GM18858 (cell line): ENCODE measurements at regions not wholly inside any gene's neighbourhood (a gene's known extent, or its start where the extent isn't known, plus 50 kb on each side); places are given as distances from the start of the nearest gene placed in this dataset.

Source experiments
- ATAC-seq: cut with Tn5 transposase; IDR thresholded peaks from one replicate; pipeline ENCODE4 v1.9.1; 2021; ENCODE audit not compliant: unreplicated experiment

DNA sequence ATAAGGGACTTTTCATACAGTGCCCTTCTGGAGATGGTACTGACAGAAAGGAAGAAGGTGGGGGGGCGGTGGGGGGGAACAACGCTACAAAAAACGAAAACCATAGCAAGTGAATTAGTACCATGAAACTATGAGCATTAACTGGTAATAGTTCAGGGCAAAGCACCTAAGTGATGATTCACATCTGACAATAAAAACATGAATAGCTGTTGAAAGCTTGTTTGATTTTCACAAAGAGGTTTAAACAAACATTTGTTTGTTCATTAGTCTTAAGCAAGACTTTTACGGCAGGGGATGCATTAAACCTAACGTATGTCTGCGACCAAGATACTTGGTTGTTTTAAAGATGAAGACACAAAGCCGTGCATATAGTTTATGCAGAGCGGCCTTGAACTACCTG, 177.5 kb downstream of the LMO4 start:
- no peak for ATAC-seq

- no peak for ATAC-seq
Observed at GRCh38 chr1:87508247-87508787, 179.6 kb downstream of the LMO4 start.

DNA sequence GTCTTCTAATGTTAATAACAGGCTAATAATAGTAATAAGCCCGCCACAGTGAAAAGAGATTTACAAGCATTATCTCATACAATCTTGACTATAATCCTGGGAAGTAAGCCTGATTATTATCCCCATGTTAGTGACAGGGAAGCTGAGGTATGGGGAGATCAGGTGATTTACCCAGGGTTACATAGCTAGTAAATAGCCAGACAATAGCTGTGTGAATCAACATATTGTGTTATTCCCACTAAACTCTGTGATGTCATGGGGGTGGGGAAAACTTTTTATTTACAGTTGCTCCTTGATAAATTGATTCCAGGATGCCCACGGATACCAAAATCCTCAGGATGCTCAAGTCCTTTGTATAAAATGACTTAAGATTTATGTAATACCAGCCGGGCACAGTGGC, 181.9 kb downstream of the LMO4 start:
- ATAC-seq, result no peak

DNA sequence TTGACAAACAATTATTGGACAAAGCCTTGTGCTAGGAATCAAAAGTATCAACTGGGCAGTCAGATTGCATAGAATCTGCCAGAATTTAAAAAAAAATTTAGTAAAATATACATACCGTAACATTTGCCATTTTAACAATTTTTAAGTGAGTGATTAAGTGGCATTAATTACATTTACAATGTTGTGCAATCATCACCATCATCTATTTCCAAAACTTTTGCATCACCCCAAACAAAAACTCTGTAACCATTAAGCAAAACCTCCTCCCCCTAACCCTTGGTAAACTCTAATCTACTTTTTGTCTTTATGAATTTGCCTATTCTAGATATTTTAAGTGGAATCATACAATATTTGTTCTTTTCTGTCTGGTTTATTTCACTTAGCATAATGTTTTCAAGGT, 182.8 kb downstream of the LMO4 start:
- no peak for ATAC-seq

DNA sequence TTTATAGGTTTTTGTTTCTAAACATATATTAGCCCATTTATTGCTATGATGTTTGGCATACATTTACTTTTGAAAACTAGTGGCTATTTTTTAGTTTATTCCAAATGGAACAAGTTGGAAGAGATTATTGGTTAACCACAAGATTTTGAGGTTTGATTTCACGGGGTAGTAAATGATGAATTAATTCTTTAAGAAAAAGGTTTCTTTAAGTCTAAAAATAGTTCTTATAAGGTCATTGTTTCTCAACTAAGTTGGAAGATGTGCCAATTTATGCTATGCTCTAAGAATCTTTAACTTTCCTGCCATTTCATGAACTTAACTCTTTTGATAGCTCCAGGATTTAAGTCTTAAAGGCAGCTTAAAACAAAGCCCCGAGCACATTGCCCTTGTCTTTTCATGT, 183.8 kb downstream of the LMO4 start:
- ATAC-seq, result no peak

GRCh38 chr1:87513255-87513654, 184.6 kb downstream of the LMO4 start:
- no peak for ATAC-seq

DNA sequence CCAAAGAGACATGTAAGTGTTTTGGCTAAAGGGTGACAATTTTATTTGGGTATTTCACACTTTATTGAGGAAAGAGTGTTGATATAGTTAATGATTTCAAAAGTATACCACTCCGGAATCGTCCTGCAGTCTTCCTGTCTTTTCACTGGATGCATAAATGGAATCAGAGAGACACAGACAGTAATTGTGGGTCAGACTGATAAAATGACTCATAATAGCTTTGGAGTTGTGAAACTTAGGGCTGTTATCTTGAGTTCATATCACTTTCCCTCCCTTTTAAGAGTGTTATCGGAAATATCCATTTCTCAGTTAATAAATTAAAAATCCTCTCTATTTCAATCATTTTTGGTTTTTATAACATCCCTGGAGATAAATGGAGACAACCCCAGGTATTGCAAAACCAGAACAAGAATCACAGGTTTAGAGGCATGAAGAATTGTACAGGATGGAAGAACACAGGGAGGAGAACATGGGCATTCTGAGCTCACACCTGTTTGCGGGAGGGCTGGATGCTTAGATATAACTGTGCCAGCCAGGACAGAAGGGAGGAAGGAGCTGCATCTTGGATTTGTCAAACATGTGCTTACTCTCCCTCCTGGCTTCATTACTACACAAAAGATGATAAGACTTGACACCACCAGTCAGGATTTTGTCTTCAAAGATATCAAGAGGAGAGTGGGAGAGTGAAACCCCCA, 185.4 kb downstream of the LMO4 start:
- no peak for ATAC-seq

DNA sequence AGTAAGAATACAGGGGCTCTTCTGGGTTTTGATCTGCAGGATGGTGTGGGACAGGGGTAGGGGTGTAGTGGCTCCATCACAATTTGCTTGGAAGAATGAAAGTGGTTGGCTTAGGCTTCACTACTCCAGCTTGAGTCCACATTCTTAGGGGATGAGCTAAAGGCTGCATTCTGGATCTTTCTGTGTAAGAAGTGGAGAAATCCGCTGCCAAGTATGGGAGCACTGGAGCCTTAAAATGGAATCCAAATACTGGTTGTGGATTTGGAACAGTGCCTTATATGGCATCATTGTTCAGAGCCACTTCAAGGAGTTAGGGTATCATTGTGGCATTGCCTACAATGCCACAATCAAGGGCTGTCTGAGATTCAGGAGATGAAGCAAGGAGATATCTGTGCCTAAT, 187.1 kb downstream of the LMO4 start:
- no peak for ATAC-seq

DNA sequence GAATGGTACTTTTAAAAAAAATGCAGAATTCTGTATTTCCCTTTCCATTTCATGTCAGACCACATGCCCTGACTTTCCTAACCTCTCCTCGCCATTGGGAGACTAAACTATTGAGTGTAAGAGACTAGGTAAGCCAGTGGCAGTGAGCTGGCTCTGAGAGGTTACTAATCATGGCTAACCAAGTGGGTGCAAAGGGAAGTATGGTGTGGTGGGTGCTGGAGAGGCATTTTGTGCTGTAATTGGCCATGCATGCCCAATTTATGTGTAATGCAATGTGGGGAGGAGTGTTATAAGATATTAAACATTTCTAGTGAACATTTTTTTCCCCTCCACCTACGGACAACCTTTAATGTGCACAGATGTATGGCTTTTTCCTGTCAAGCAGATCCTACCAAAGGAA, 190.1 kb downstream of the LMO4 start:
- no peak for ATAC-seq

GRCh38 chr1:87521452-87521851, 192.8 kb downstream of the LMO4 start:
- no peak for ATAC-seq

DNA sequence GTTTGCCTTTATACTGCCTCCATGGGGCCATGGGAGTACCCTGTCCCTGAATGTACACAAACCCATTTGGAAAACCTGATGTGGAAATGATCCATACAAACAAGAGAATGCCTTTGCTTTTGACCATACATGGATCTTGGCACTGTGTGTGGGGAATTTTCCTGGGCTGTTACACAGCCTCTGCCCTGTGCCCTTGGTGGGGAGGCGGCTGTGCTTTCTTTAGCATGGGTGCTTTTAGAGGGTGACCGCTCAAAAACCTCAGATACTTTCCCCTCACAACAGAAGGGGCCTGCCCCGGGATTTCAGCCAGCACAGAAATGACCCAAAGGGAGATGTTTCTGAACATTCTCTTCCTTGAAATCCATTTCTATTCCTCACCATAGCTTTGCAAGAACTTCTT, 194.8 kb downstream of the LMO4 start:
- ATAC-seq, result no peak

- no peak for ATAC-seq
Observed at GRCh38 chr1:87524021-87524754, 195.5 kb downstream of the LMO4 start.

DNA sequence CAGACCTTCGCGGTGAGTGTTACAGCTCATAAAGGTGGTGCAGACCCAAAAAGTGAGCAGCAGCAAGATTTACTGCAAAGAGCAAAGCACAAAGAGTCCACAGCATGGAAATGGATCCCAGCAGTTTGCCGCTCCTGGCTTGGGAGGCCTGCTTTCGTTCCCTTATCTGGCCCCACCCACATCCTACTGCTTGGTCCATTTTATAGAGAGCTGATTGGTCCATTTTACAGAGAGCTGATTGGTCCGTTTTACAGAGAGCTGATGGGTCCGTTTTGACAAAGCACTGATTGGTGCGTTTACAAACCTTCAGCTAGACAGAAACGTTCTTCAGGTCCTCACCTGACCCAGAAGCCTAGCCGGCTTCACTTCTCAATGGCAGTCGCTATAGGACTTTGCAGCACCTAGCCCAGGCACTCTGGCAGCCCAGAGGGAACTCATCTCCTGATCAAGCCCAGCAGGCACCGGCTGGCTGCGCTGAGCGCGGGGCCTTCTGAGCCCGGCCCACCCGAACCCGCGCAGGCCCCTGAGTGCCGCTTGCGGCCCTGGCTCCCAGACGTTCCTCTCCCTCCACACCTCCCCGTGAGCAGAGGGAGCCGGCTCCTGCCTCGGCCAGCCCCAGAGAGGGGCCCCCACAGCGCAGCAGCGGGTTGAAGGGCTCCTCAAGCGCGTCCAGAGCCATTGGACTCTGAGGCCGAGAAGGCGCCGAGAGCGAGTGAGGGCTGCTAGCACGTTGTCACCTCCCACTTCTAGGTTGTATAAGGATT, 200.3 kb downstream of the LMO4 start:
- no peak for ATAC-seq

DNA sequence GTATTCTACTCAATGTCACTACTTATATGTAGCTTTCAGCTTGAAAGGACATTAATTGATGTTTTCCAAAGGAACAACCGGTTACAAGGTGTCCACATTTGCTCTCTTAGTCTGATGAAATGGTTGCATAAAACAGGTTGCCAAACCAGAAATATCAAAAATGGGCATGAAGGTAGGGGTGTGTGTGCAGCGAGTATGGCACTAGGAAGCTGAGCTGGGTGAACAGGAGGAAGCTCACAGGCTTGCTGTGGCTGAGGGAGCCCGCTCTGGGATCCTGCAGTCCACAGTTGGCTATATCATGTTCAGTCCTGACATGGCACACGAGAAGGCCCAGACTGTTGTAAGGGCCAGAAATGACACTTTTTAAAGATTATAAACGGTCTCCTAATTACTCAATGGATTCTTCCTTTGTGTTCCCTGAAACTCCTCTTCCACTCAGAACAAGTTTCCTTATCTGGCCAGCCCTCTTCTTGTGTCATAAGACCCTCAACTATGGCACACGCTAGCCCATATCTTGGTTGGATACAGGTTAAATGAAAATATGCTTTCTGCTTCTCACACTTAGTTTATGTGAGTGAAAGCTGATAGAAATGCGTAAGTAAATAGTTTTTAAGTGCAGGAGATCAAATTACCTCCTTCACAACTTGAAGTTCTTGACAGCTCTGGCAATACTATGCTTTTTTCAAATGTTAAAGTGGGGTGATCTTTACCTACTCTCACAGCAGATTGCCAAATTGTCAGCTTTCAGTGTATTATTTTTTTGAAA, 201.5 kb downstream of the LMO4 start:
- no peak for ATAC-seq

- no peak for ATAC-seq
Observed at GRCh38 chr1:87535551-87535950, 206.9 kb downstream of the LMO4 start.

- ATAC-seq, result no peak
Observed at GRCh38 chr1:87539147-87539546, 210.5 kb downstream of the LMO4 start.

DNA sequence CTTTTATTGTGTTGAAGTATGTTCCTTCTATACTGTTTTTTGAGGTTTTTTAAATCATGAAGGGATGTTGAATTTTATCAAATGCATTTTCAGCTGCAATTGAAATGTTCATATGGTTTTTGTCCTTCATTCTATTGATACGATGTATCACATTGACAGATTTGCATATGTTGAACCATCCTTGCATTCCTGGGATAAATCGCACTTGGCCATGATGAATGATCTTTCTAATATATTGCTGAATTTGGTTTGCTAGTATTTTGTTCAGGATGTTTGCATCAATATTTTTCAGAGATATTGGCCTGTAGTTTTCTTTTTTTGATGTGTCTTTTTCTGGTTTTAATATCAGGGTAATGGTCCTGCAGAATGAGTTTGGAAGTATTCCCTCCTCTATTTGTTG, 214.0 kb downstream of the LMO4 start:
- no peak for ATAC-seq

DNA sequence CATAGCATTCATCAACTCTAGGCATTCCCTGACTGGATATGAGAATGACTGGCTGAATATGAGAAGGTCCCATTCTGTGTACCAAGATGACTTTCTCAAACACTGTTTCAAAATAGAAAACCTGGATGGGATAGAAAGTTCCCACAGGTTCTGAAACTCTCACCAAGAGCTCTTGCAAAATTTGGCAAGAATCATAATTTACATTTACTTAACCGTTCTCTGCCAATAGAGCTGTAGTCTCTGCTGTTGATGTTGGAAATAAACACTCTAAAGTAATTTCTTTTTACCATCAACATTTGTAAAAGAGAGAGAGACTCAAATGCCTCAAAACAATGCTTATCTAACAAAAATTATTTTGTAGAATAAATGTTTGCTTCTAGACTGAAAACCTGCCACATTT, 221.1 kb downstream of the LMO4 start:
- ATAC-seq, result no peak

- ATAC-seq, result no peak
Observed at GRCh38 chr1:87553511-87553910, 224.8 kb downstream of the LMO4 start.

- ATAC-seq, result no peak
Observed at GRCh38 chr1:87555366-87555765, 226.7 kb downstream of the LMO4 start.

DNA sequence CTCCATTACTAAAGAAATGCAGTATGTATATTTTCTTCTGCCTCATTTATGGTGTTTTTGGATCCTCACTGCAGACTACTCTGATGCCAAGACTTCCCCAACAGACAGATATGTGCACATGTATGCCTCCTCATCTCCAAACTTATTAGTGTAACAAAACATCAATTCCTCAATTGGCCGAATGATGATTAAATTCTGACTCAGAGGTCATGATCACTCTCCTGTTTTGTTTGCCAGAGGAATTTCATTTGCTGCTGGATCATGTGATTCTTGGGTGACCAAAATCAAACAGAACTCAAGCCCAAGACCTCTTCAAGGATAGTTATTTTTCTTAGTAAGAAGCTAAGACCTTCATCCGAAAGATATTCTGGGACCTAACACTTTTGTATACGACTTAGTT, 227.6 kb downstream of the LMO4 start:
- ATAC-seq, result no peak
